ENCODE measurements at regions not wholly inside any gene's neighbourhood (a gene's known extent, or its start where the extent isn't known, plus 50 kb on each side); places are given as distances from the start of the nearest gene placed in this dataset.

GRCh38 chr1:87786861-87787545, 458.3 kb downstream of the LMO4 start:
- Histone ChIP-seq H3K27me3 (no peaks in the 10 kb centered on the region), H3K36me3 (no peaks in the 10 kb centered on the region), H3K27ac (no peak overlapping the region), H3K9me3 (no peaks in the 10 kb centered on the region), H3K4me1 (no peaks in the 10 kb centered on the region), H3K4me3 (no peak overlapping the region)
- DNase-seq (ENCODE audit: extremely low spot score in 2 of 2), result no peak
- intact Hi-C loops (cut with DNase I), result no loop called here
- TF ChIP-seq CTCF (IDR thresholded peaks at IDR 0.05), result no peak
- no peak for TF ChIP-seq POLR2A (IDR thresholded peaks at IDR 0.05)
- TF ChIP-seq POLR2AphosphoS5 (IDR thresholded peaks at IDR 0.05; ENCODE audit: insufficient read depth in 1 of 2, low read depth in 1 of 2), result no peak

- no peak for DNase-seq (ENCODE audit: extremely low spot score in 2 of 2)
- Histone ChIP-seq H3K27ac (no peak overlapping the region), H3K36me3 (no peaks in the 10 kb centered on the region), H3K27me3 (no peaks in the 10 kb centered on the region), H3K4me1 (no peaks in the 10 kb centered on the region), H3K9me3 (no peaks in the 10 kb centered on the region), H3K4me3 (no peak overlapping the region)
- intact Hi-C loops (cut with DNase I), result no loop called here
- TF ChIP-seq CTCF (IDR thresholded peaks at IDR 0.05), result no peak
- no peak for TF ChIP-seq POLR2A (IDR thresholded peaks at IDR 0.05)
- TF ChIP-seq POLR2AphosphoS5 (IDR thresholded peaks at IDR 0.05; ENCODE audit: insufficient read depth in 1 of 2, low read depth in 1 of 2), result no peak
Observed at GRCh38 chr1:87787551-87787950, 458.9 kb downstream of the LMO4 start.

GRCh38 chr1:87790756-87791155, 462.1 kb downstream of the LMO4 start:
- Histone ChIP-seq H3K9me3 (no peaks in the 10 kb centered on the region), H3K27me3 (no peaks in the 10 kb centered on the region), H3K36me3 (no peaks in the 10 kb centered on the region), H3K4me3 (no peak overlapping the region), H3K4me1 (no peaks in the 10 kb centered on the region), H3K27ac (no peak overlapping the region)
- TF ChIP-seq POLR2A (IDR thresholded peaks at IDR 0.05), result no peak
- no peak for TF ChIP-seq POLR2AphosphoS5 (IDR thresholded peaks at IDR 0.05; ENCODE audit: insufficient read depth in 1 of 2, low read depth in 1 of 2)
- TF ChIP-seq CTCF (IDR thresholded peaks at IDR 0.05), result no peak
- DNase-seq (ENCODE audit: extremely low spot score in 2 of 2), result no peak
- intact Hi-C loops (cut with DNase I), result no loop called here

GRCh38 chr1:87791931-87792740, 463.5 kb downstream of the LMO4 start:
- H3K27me3 ChIP-seq, result no peaks in the 10 kb centered on the region
- no peaks in the 10 kb centered on the region for H3K9me3 ChIP-seq
- no peaks in the 10 kb centered on the region for H3K4me1 ChIP-seq
- no peaks in the 10 kb centered on the region for H3K36me3 ChIP-seq
- TF ChIP-seq CTCF (IDR thresholded peaks at IDR 0.05) (no peak), POLR2AphosphoS5 (IDR thresholded peaks at IDR 0.05; ENCODE audit: insufficient read depth in 1 of 2, low read depth in 1 of 2) (no peak), POLR2A (IDR thresholded peaks at IDR 0.05) (no peak)
- intact Hi-C loops (cut with DNase I), result no loop called here
- no peak overlapping the region for H3K27ac ChIP-seq
- H3K4me3 ChIP-seq, result no peak overlapping the region
- DNase-seq (ENCODE audit: extremely low spot score in 2 of 2), result no peak
